ENCODE measurements at regions not wholly inside any gene's neighbourhood (a gene's known extent, or its start where the extent isn't known, plus 50 kb on each side); places are given as distances from the start of the nearest gene placed in this dataset.

DNA sequence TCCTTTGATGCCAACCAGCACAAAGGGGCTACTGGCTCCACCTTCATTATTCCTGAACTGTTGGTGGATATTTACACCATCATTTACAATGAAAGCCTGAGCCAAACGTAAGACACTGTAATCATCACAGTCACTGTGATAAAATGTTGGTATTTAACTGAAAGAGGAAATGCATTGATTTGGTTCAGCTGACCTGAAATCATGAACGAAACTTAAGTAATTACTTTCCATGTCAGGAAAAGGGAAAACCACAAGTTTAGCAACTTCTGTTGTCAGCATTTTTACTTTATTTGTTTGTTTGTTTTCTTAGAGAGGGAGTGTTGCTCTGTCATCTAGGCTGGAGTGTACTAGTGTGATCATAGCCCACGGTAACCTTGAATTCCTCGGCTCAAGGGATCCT, 247.8 kb upstream of the FAM47A start:
- TF ChIP-seq POLR2A (IDR thresholded peaks at IDR 0.05) = no peak
- TF ChIP-seq, protein P1, sequence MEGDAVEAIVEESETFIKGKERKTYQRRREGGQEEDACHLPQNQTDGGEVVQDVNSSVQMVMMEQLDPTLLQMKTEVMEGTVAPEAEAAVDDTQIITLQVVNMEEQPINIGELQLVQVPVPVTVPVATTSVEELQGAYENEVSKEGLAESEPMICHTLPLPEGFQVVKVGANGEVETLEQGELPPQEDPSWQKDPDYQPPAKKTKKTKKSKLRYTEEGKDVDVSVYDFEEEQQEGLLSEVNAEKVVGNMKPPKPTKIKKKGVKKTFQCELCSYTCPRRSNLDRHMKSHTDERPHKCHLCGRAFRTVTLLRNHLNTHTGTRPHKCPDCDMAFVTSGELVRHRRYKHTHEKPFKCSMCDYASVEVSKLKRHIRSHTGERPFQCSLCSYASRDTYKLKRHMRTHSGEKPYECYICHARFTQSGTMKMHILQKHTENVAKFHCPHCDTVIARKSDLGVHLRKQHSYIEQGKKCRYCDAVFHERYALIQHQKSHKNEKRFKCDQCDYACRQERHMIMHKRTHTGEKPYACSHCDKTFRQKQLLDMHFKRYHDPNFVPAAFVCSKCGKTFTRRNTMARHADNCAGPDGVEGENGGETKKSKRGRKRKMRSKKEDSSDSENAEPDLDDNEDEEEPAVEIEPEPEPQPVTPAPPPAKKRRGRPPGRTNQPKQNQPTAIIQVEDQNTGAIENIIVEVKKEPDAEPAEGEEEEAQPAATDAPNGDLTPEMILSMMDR (IDR thresholded peaks at IDR 0.05) = no peak

Measured in prostate gland (tissue), 2 donors.